ENCODE measurements at regions not wholly inside any gene's neighbourhood (a gene's known extent, or its start where the extent isn't known, plus 50 kb on each side); places are given as distances from the start of the nearest gene placed in this dataset.

GRCh38 chr4:22216278-22216677, 267.7 kb upstream of the KCNIP4 start:
- DNase-seq, result no peak

- no peak for DNase-seq
These were observed 266.5 kb upstream of the KCNIP4 start for GRCh38 chr4:22215084-22215483.

- no peak for DNase-seq
These were observed 255.1 kb upstream of the KCNIP4 start for GRCh38 chr4:22203711-22204011.

GRCh38 chr4:22202975-22203710, 254.6 kb upstream of the KCNIP4 start:
- no peak for DNase-seq

GRCh38 chr4:22202246-22202974, 253.8 kb upstream of the KCNIP4 start:
- no peak for DNase-seq

- DNase-seq, result no peak
These were observed 252.7 kb upstream of the KCNIP4 start for GRCh38 chr4:22201256-22201655.

GRCh38 chr4:22196551-22196950, 248.0 kb upstream of the KCNIP4 start:
- DNase-seq, result no peak

- DNase-seq, result no peak
These were observed 243.5 kb upstream of the KCNIP4 start for GRCh38 chr4:22192084-22192511.

- no peak for DNase-seq
These were observed 243.0 kb upstream of the KCNIP4 start for GRCh38 chr4:22191565-22191964.

GRCh38 chr4:22190855-22191254, 242.3 kb upstream of the KCNIP4 start:
- no peak for DNase-seq

- no peak for DNase-seq
These were observed 238.7 kb upstream of the KCNIP4 start for GRCh38 chr4:22187203-22187820.

GRCh38 chr4:22181736-22182135, 233.2 kb upstream of the KCNIP4 start:
- DNase-seq, result no peak

- no peak for DNase-seq
These were observed 230.7 kb upstream of the KCNIP4 start for GRCh38 chr4:22179124-22179874.

GRCh38 chr4:22174640-22175039, 226.1 kb upstream of the KCNIP4 start:
- DNase-seq, result no peak

GRCh38 chr4:22170353-22170752, 221.8 kb upstream of the KCNIP4 start:
- DNase-seq, result no peak

GRCh38 chr4:22167201-22167600, 218.6 kb upstream of the KCNIP4 start:
- DNase-seq, result no peak

- DNase-seq, result no peak
These were observed 213.9 kb upstream of the KCNIP4 start for GRCh38 chr4:22162454-22162853.

- no peak for DNase-seq
These were observed 182.2 kb upstream of the KCNIP4 start for GRCh38 chr4:22130741-22131140.

- peak; percentile 39 to 60 for DNase-seq
These were observed 181.0 kb upstream of the KCNIP4 start for GRCh38 chr4:22129454-22130029.

GRCh38 chr4:22122062-22122461, 173.5 kb upstream of the KCNIP4 start:
- DNase-seq, result no peak

- DNase-seq, result no peak
These were observed 166.7 kb upstream of the KCNIP4 start for GRCh38 chr4:22115262-22115661.

- DNase-seq, result no peak
These were observed 155.2 kb upstream of the KCNIP4 start for GRCh38 chr4:22103768-22104167.

- no peak for DNase-seq
These were observed 151.3 kb upstream of the KCNIP4 start for GRCh38 chr4:22099896-22100295.
